SK-N-MC (cell line): ENCODE measurements at regions not wholly inside any gene's neighbourhood (a gene's known extent, or its start where the extent isn't known, plus 50 kb on each side); places are given as distances from the start of the nearest gene placed in this dataset.

Experiments
- DNase-seq: peaks from one replicate; pipeline ENCODE4 v3.0.0-alpha.2; 2011; ENCODE audit warnings: low read depth, low spot score
- H3K27ac ChIP-seq: fragments of 200-600 bp; sonication (generic); 2 replicates; pipeline ENCODE4 v1.5.1; 2016; ENCODE audit warnings: mixed run types
- H3K36me3 ChIP-seq: fragments of 200-600 bp; sonication (generic); 2 replicates; pipeline ENCODE4 v1.6.1; 2017; ENCODE audit warnings: antibody characterized with exemption, low read length, mixed read lengths; ENCODE audit not compliant: insufficient read depth
- H3K4me3 ChIP-seq: fragments of 200-600 bp; sonication (generic); 2 replicates; pipeline ENCODE4 v1.5.1; 2016
- H3K9ac ChIP-seq: fragments of 200-600 bp; sonication (generic); 2 replicates; pipeline ENCODE4 v1.8.0; 2017; ENCODE audit warnings: mixed run types, mixed read lengths; ENCODE audit not compliant: insufficient read length
- H3K9me3 ChIP-seq: fragments of 200-600 bp; sonication (generic); 2 replicates; pipeline ENCODE4 v1.6.1; 2017; ENCODE audit warnings: low read depth, mild to moderate bottlenecking, antibody characterized with exemption, low read length, moderate library complexity, mixed read lengths
- EZH2 ChIP-seq: fragments of 200-600 bp; sonication (generic); IDR thresholded peaks from one replicate; pipeline ENCODE4 v1.6.1; 2017; ENCODE audit warnings: antibody characterized with exemption
- FOXP2 ChIP-seq: optimal IDR thresholded peaks from 2 replicates; pipeline ENCODE3; 2011; ENCODE audit warnings: mild to moderate bottlenecking, moderate library complexity; ENCODE audit not compliant: insufficient read depth; ENCODE audit errors: extremely low read length, control extremely low read depth
- POLR2AphosphoS5 ChIP-seq: IDR thresholded peaks from 2 replicates; pipeline ENCODE4 v1.6.1; 2012; ENCODE audit warnings: mild to moderate bottlenecking, low read depth, low read length, borderline replicate concordance

DNA sequence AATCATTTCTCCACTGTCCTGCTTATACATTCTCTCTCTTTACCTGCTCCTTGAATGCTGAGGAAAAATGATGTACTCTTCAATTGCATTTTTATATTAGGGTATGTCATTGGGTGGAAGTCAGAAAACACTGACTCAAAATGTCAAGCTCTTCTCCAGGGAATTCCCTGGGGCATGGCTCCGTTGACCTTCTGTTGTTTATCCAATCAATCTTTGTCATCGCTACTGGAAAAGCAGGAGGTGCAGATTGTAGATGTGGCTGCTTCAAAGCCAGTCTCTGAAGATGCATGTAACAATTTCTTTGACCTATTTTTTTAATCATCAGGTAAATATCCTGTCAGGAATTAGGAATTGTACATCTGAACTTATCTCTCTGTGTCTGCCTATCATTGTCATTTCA is 63.9 kb upstream of the TENT5A start:
- no peak overlapping the region for H3K27ac ChIP-seq
- TF ChIP-seq POLR2AphosphoS5 (no peak), FOXP2 (no peak), EZH2 (no peak)
- H3K9ac ChIP-seq, result no peak overlapping the region
- no peaks in the 10 kb centered on the region for H3K36me3 ChIP-seq
- no peaks in the 10 kb centered on the region for H3K9me3 ChIP-seq
- H3K4me3 ChIP-seq, result no peak overlapping the region
- DNase-seq, result no peak

DNA sequence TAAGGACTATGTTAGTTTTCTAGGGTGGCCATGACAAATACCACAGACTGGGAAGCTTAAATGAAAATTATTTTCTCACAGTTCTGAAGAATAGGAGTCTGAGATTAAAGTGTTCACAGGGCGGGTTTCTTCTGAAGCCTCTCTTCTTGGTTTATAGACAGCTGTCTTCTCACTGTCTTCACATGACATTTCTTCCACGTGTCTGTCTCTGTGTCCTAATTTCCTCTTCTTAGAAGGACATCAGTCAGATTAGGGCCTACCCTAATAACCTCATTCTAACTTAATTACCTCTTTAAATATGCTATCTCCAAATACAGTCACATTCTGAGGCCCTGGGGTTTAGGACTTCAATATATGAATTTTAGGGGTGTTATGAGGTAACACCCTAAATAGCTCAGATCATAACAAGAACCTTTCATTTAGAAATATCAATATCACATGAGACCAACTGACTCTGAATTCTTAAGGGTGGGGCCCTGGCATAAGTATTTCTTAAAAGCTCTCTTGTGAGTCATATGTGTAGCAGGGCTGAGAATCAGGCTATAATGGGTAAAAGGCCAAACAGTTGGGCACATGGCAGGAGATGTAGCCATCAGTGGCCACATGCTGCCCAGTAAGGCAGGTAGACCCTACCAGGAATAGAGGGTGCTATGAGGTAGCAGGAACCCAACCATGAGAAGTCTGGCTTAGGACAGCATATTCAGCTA is 62.0 kb upstream of the TENT5A start:
- Histone ChIP-seq H3K9me3 (no peaks in the 10 kb centered on the region), H3K4me3 (no peak overlapping the region), H3K9ac (no peak overlapping the region), H3K27ac (no peak overlapping the region), H3K36me3 (no peaks in the 10 kb centered on the region)
- DNase-seq, result no peak
- TF ChIP-seq POLR2AphosphoS5 (no peak), EZH2 (no peak), FOXP2 (no peak)

DNA sequence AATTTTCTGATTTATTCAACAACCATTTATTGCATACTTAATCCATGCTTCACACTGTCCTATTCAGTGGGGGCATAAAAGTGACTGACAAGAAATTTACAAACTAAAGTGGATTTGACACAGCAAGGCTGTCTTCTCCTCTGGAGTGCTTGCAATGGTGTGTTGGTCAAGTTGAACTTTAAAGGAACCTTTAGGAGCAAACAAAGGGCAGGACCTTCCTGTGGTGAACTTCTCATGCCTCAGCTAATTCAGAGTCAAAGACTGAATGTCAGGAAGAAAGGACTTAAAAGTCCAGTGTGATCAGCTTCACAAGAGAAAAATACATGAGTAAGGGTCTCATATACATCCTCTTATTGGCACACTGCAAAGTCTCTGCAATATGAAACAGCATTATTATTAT is 60.8 kb upstream of the TENT5A start:
- H3K9ac ChIP-seq, result no peak overlapping the region
- DNase-seq, result no peak
- no peaks in the 10 kb centered on the region for H3K36me3 ChIP-seq
- H3K9me3 ChIP-seq, result no peaks in the 10 kb centered on the region
- H3K4me3 ChIP-seq, result no peak overlapping the region
- TF ChIP-seq FOXP2 (no peak), POLR2AphosphoS5 (no peak), EZH2 (no peak)
- H3K27ac ChIP-seq, result no peak overlapping the region

DNA sequence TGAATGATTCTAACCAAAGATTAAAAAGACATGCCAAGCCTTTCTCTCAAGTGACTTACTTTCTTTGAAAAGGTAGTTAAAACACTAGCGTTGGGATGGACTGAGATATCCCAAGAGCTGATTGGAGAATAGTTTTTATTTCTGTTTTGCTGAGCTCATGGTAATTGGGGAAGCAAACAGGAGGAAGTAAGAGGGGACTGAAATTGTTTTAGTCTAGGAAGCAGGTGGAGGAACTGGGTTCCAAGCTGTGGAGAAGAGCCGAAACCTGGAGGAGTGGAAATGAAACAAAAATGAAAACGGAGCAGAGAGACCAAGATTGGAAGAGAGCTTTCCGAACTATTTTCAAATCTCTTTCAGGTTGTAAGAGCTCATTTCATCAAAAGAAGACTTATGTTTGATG is 59.9 kb upstream of the TENT5A start:
- no peak for TF ChIP-seq EZH2
- TF ChIP-seq POLR2AphosphoS5, result no peak
- TF ChIP-seq FOXP2, result no peak
- no peaks in the 10 kb centered on the region for H3K36me3 ChIP-seq
- no peak overlapping the region for H3K4me3 ChIP-seq
- H3K27ac ChIP-seq, result no peak overlapping the region
- no peak for DNase-seq
- no peaks in the 10 kb centered on the region for H3K9me3 ChIP-seq
- no peak overlapping the region for H3K9ac ChIP-seq

DNA sequence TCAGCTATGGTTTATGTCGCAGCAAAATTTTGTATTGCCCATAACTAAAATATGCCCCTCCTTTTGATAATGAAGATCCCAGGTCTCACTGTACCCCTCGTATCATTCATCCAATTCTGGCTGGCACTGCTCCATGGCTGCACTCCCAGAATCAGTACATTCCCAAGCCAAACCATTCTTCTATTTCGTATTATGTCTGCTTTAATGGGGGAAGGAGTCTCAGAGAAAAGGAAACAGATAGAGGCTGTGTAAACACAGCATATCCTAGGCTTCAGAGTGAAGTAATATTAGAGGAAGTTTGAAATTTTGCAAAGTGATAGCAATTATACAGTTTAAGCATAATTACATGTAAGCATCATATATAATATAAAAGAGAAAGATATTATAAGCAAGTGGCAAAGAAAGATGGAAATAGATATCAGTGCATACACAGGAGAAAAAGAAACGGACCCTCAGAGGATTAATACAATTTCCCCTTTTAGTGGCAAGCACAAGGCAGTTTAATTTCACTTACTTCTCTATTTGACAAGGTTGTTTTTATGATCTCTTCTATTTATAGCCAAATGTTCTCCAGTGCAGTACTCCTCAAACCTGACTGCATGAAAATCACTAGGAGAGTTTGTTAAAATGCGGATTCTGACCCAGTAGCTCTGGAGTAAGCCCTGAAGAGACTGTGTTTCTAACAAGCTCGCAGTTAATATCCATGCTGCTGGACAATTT is 56.5 kb upstream of the TENT5A start:
- DNase-seq, result no peak
- Histone ChIP-seq H3K9me3 (no peaks in the 10 kb centered on the region), H3K4me3 (no peak overlapping the region), H3K36me3 (no peaks in the 10 kb centered on the region), H3K9ac (no peak overlapping the region), H3K27ac (no peak overlapping the region)
- TF ChIP-seq FOXP2 (no peak), EZH2 (no peak), POLR2AphosphoS5 (no peak)

DNA sequence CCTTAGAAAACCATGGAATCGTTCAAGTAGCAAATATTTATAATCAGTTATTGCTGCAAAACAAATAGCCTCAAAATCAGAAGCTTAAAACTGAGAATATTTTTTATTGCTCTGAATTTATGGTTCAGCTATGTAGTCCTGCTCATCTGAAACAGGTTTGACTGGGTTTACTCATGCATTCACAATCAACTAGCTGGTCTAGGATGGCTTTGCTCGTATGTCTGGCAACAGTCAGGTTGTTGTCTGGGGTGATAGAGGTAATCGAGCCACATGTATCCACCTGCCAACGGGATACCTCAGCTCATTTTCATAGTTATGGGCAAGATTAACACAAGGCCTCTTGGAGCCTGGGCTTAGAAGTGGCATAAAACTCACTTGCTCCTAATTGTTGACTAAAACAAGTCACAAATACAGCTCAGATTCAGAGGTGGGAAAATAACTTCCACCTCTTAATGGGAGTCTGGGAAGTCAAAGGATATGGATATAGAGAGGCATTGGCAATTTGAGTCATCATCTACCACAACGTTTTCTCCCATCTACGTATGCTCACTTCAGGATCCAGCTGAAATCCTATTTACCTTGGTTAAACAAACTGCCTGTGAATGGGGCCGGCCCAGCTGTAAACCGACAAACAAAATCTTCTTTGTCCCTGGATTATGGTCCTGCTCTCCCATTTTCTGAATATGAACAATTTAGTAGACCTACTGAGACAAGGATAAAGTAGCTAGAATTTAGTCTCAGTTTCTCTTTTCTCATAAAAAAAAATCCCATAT is 54.5 kb upstream of the TENT5A start:
- no peaks in the 10 kb centered on the region for H3K9me3 ChIP-seq
- no peak overlapping the region for H3K4me3 ChIP-seq
- H3K9ac ChIP-seq, result no peak overlapping the region
- H3K27ac ChIP-seq, result no peak overlapping the region
- no peaks in the 10 kb centered on the region for H3K36me3 ChIP-seq
- no peak for TF ChIP-seq EZH2
- TF ChIP-seq FOXP2, result no peak
- TF ChIP-seq POLR2AphosphoS5, result no peak
- no peak for DNase-seq

DNA sequence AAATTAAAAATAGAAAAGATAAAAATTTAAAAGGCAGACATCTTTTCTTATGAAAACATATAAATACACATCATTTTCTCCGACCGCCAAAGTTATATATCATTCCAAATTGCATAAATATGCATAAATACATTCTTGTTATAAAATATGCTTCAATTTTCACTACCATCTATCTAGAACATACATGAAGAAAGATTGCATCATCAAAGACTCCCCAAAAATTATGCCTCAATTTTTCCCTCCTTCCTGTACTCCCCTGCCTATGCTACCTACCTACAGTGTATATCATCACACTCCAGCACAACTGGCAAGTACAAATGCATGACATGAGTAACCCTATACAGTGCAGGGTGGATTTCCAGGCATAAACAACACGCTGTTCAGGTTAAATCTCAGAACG is 49.9 kb upstream of the TENT5A start:
- TF ChIP-seq EZH2, result no peak
- no peak for TF ChIP-seq FOXP2
- no peak for TF ChIP-seq POLR2AphosphoS5
- no peak for DNase-seq
- no peak overlapping the region for H3K4me3 ChIP-seq
- no peaks in the 10 kb centered on the region for H3K9me3 ChIP-seq
- no peaks in the 10 kb centered on the region for H3K36me3 ChIP-seq
- H3K9ac ChIP-seq, result no peak overlapping the region
- no peak overlapping the region for H3K27ac ChIP-seq
